WI38 (cell line): ENCODE measurements at regions not wholly inside any gene's neighbourhood (a gene's known extent, or its start where the extent isn't known, plus 50 kb on each side); places are given as distances from the start of the nearest gene placed in this dataset.

Source experiments
- H3K4me3 ChIP-seq: 2 replicates; pipeline ENCODE4 v1.5.1; 2011; ENCODE audit warnings: low read depth, mild to moderate bottlenecking, control low read depth, low read length
- CTCF ChIP-seq: IDR thresholded peaks from 2 replicates; pipeline ENCODE4 v1.5.1; 2012; ENCODE audit warnings: low read depth, mild to moderate bottlenecking, control low read depth, low read length

GRCh38 chr1:37171691-37172090 is 137.4 kb upstream of the GRIK3 start:
- no peak for TF ChIP-seq CTCF
- H3K4me3 ChIP-seq: no peak overlapping the region

GRCh38 chr1:37174341-37174740 is 140.0 kb upstream of the GRIK3 start:
- no peak overlapping the region for H3K4me3 ChIP-seq
- TF ChIP-seq CTCF: no peak

GRCh38 chr1:37174876-37175275 is 140.6 kb upstream of the GRIK3 start:
- no peak for TF ChIP-seq CTCF
- no peak overlapping the region for H3K4me3 ChIP-seq

GRCh38 chr1:37175666-37176215 is 141.4 kb upstream of the GRIK3 start:
- TF ChIP-seq CTCF: no peak
- no peak overlapping the region for H3K4me3 ChIP-seq

GRCh38 chr1:37176269-37176668 is 142.0 kb upstream of the GRIK3 start:
- TF ChIP-seq CTCF: no peak
- H3K4me3 ChIP-seq: no peak overlapping the region

- no peak for TF ChIP-seq CTCF
- no peak overlapping the region for H3K4me3 ChIP-seq
These were observed 143.0 kb upstream of the GRIK3 start for GRCh38 chr1:37177230-37177864.

GRCh38 chr1:37181425-37181824 is 147.1 kb upstream of the GRIK3 start:
- no peak overlapping the region for H3K4me3 ChIP-seq
- no peak for TF ChIP-seq CTCF
